ENCODE measurements at regions not wholly inside any gene's neighbourhood (a gene's known extent, or its start where the extent isn't known, plus 50 kb on each side); places are given as distances from the start of the nearest gene placed in this dataset.

- TF ChIP-seq ZNF274 (IDR thresholded peaks at IDR 0.05; ENCODE audit: low read depth, low read length): no peak
Measured at GRCh38 chr10:43944381-43945093, 295.9 kb upstream of the ZNF32 start.

DNA sequence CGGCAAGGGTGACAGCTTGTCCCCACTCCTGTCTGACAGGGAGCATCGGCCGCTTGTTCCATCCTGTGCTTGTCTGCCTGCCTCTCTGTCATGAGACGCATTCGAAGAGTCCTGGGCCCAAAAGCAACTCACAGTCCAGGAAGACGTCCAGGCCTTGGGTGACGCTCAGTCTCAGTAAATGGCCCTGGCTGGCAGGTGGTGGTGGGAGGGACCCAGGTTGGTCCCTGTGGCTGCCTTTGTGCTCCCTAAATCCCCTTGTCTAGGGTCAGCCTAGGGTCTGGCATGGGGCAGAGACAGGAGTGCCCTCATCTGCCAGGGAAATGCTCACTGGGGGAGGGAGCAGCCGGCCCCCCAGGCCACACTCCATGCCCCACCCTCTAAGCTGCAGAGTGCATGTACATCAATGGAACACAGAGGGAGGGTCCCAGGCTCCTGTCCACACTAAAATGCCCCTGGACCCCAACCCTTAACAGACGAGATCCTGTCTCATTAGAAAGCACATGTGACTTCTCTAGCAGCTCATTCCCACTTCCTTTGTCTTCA, 295.2 kb upstream of the ZNF32 start:
- H3K4me3 ChIP-seq (ENCODE audit: low read length): no peak overlapping the region
- TF ChIP-seq ZNF274 (IDR thresholded peaks at IDR 0.05; ENCODE audit: low read depth, low read length): no peak

More at GRCh38 chr10:43944381-43945093, 295.9 kb upstream of the ZNF32 start:
- no peak overlapping the region for H3K4me3 ChIP-seq (ENCODE audit: low read length)

DNA sequence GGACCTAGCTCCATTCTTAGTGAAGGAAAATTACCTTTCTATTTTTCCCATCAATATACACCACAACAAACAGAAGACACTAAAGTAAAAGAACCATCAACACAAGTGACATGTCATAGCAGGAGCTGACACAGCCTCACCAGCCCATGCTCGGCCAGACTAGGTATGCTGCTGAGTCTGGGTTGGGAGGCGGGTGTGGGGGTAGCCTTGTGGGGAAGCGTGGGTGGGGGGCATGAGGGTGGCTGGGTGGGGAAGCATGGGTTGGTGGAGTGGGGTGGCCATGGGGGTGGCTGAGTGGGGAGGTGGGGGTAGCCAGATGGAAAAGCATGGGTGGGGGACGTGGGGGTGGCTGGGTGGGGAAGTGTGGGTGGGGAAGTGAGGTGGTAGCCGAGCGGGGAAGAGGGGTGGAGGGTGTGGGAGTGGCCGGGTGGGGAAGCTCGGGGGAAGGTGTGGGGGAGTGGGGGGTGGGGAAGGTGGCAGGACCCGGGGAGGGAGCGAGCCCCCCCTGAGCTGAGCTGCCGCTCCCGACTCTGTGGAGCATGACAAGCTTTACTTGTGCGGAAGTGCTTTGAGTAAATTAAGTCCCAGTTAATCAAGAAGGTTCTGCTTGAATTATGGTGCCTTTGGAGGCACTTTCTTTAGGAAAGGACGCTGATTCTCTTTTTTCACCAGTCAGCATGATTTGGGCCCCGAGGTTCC, 294.6 kb upstream of the ZNF32 start:
- no peak for TF ChIP-seq ZNF274 (IDR thresholded peaks at IDR 0.05; ENCODE audit: low read depth, low read length)
- H3K4me3 ChIP-seq (ENCODE audit: low read length): no peak overlapping the region

GRCh38 chr10:43942096-43942850, 293.6 kb upstream of the ZNF32 start:
- H3K4me3 ChIP-seq (ENCODE audit: low read length): no peak overlapping the region
- TF ChIP-seq ZNF274 (IDR thresholded peaks at IDR 0.05; ENCODE audit: low read depth, low read length): no peak

DNA sequence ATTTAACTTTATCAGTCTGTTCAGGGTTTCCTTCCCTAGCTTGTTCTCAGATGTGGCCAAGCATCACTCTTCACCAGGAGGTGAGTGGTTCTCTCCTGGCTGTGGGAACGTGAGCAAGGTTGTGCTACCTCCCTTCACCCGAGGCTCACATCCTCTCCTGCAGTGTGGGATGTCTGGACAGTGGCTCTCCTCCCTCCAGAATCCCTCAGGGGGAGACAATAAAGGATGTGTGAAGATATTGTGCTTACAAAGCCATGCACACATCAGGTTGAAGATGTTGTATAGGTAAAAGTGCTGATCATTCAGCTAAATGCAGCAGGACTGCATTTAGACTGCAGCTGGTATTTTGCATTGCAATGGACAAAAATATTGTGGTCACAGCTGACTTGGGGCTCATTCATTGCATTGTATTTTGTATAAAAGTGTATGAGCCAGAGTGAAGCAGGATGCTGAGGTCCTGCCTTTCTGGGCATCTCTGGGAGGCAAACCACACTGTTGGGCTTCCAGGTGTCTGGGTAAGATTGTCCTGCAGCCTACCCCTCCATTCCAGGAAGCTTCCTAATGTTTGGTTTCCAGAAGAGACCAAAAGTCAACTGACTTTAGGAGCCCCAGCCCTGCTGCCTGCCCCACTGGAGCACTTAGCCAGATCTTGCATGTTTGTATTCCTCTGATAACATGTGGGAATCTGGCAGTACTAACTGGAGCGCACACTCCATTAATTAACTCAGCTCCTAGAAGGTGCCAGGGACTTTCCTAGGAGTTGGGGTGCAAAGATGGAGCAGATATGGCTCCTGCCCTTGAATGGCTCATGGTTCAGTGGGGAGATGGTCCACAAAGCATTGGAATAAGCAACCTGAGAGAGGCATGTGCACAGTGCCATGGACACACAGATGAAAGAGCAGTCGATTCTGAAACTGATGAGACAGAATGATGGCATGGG, 292.5 kb upstream of the ZNF32 start:
- no peak for TF ChIP-seq ZNF274 (IDR thresholded peaks at IDR 0.05; ENCODE audit: low read depth, low read length)
- no peak overlapping the region for H3K4me3 ChIP-seq (ENCODE audit: low read length)

- no peak overlapping the region for H3K4me3 ChIP-seq (ENCODE audit: low read length)
- no peak for TF ChIP-seq ZNF274 (IDR thresholded peaks at IDR 0.05; ENCODE audit: low read depth, low read length)
Measured at GRCh38 chr10:43939939-43940820, 291.5 kb upstream of the ZNF32 start.

DNA sequence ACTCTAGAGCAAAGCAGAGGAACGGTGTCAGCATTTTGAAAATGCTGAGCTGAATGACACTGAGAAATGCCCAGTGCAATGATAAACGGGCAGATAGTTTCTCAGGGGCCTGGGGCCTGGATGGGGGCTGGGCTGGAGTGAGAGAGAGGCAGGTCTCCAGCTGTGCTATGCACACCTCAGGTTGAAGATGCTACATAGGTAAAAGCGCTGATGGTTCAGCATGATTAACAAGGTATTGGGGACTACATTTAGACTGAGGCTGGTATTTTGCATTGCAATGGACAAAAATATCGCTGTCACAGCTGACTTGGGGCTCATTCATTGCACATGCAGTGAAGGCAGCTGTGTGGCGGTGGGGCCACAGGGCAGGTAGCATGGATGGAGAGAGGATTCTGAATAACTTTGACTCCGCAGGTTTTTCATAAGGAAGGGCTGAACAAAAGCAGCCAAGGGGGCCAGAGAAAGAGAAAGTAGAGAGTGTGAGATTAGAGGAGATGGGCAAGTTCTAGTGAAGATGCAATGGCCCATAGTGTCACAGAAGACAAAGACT, 290.8 kb upstream of the ZNF32 start:
- no peak overlapping the region for H3K4me3 ChIP-seq (ENCODE audit: low read length)
- no peak for TF ChIP-seq ZNF274 (IDR thresholded peaks at IDR 0.05; ENCODE audit: low read depth, low read length)

DNA sequence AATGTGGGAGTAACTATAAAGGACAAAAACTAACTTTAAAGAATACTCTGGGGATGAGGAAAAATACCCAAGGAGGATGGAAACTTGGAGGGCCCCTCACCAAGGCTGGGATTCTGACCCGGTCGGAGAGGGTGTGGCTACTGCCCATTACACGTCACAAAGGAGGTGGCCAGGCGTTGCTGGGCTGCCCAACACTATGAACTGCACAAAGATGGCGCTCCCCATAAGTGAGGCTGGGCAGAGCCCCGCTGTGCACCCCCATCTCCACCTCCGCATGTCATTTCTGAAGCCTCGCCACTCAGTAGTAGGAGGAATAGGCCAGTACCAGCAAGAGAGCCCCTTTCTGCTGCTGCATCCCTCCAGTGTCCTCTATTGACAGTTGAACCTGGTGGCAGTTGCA, 290.1 kb upstream of the ZNF32 start:
- TF ChIP-seq ZNF274 (IDR thresholded peaks at IDR 0.05; ENCODE audit: low read depth, low read length): no peak
- H3K4me3 ChIP-seq (ENCODE audit: low read length): no peak overlapping the region

GRCh38 chr10:43931308-43931930, 282.7 kb upstream of the ZNF32 start:
- H3K4me3 ChIP-seq (ENCODE audit: low read length): no peak overlapping the region
- TF ChIP-seq ZNF274 (IDR thresholded peaks at IDR 0.05; ENCODE audit: low read depth, low read length): no peak

DNA sequence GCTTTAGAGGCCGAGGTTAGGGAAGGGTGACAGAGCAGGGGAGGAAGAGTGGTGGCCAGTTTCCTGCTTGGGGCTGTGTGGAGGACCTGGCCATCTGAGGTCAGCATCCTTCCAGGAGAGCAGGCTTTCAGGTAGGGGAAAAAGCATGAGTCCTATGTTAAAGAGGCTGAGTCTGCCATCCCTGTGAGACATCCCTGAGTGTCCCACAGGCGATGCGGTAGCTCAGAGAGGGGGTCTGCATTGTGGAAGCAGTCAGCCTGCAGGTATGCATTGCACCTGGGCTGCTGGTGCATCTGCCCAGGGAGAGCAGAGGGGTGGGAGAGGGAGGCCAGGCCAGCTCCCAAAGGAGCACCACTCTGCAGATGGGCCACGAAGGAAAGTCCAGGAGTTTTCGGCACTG, 282.1 kb upstream of the ZNF32 start:
- no peak overlapping the region for H3K4me3 ChIP-seq (ENCODE audit: low read length)
- no peak for TF ChIP-seq ZNF274 (IDR thresholded peaks at IDR 0.05; ENCODE audit: low read depth, low read length)

DNA sequence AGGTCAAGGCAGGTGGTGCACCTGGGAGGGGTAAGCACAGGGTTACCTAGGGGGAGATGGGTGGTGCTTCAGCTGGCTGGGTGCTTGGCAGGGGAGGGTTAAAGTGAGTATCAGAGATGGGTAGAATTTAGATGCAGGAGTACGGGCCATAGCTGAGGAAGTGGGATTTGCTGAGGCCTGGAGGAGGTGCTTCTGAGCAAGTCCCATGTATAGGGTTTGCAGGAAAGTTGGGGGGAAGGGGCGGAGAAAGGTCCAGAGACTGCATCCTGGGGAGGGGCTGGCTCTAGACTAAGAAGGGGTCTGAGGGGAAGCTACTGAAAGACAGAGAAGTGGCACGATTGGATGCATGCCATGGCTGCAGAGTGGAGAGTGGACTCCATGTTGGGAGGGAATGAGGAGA, 281.6 kb upstream of the ZNF32 start:
- H3K4me3 ChIP-seq (ENCODE audit: low read length): no peak overlapping the region
- no peak for TF ChIP-seq ZNF274 (IDR thresholded peaks at IDR 0.05; ENCODE audit: low read depth, low read length)

GRCh38 chr10:43929122-43929521, 280.4 kb upstream of the ZNF32 start:
- H3K4me3 ChIP-seq (ENCODE audit: low read length): no peak overlapping the region
- TF ChIP-seq ZNF274 (IDR thresholded peaks at IDR 0.05; ENCODE audit: low read depth, low read length): no peak

Measured in GM08714 (cell line).